ENCODE measurements at regions not wholly inside any gene's neighbourhood (a gene's known extent, or its start where the extent isn't known, plus 50 kb on each side); places are given as distances from the start of the nearest gene placed in this dataset.

GRCh38 chr4:154032914-154033313 is 244.0 kb upstream of the SFRP2 start:
- TF ChIP-seq CTCF (conservative IDR thresholded peaks at IDR 0.05; ENCODE audit: low read length) (no peak), EZH2phosphoT487 (IDR thresholded peaks at IDR 0.05; ENCODE audit: borderline replicate concordance, low read depth, low read length) (no peak)

Data from OCI-LY7 (cell line).